Lower lobe of right lung (tissue), 2 donors: ENCODE measurements at regions not wholly inside any gene's neighbourhood (a gene's known extent, or its start where the extent isn't known, plus 50 kb on each side); places are given as distances from the start of the nearest gene placed in this dataset.

Experiments
- ATAC-seq, 2 donors: fragments of 200-7000 bp; cut with Tn5 transposase; one replicate each; pipeline ENCODE4 v1.9.1; 2020 to 2022; ENCODE audit warnings: mild to moderate bottlenecking in 2 of 2, moderate library complexity in 2 of 2
- DNase-seq: peaks from one replicate; pipeline ENCODE4 v3.0.0-alpha.2; 2020
- H3K27ac ChIP-seq: fragments of 200-600 bp; one replicate; pipeline ENCODE4 v1.8.0; 2022
- H3K27me3 ChIP-seq: fragments of 200-600 bp; one replicate; pipeline ENCODE4 v1.8.0; 2022; ENCODE audit warnings: low read depth
- H3K36me3 ChIP-seq: fragments of 200-600 bp; one replicate; pipeline ENCODE4 v1.8.0; 2022; ENCODE audit warnings: mild to moderate bottlenecking
- H3K4me1 ChIP-seq: fragments of 200-600 bp; one replicate; pipeline ENCODE4 v1.8.0; 2022
- H3K4me3 ChIP-seq: fragments of 200-600 bp; one replicate; pipeline ENCODE4 v1.8.0; 2022; ENCODE audit warnings: mild to moderate bottlenecking
- H3K9me3 ChIP-seq: fragments of 200-600 bp; one replicate; pipeline ENCODE4 v1.8.0; 2022
- CTCF ChIP-seq: fragments of 200-600 bp; IDR thresholded peaks from one replicate; pipeline ENCODE4 v1.8.0; 2022; ENCODE audit warnings: antibody characterized with exemption, mild to moderate bottlenecking
- intact Hi-C: fragments of 100-400 bp; cut with DNase I; formaldehyde crosslinking; loops from one replicate; pipeline ENCODE4 v1.11.0; 2022
- donor health status: DM: no; HTN: yes; CAD: no; lungs with severe emphysema.

GRCh38 chr3:64918989-64919388 lies 231.2 kb upstream of the ADAMTS9 start:
- no peak for ATAC-seq
- H3K27me3 ChIP-seq, result no peaks in the 10 kb centered on the region
- no peak for TF ChIP-seq CTCF
- intact Hi-C loops, result no loop called here
- no peak for DNase-seq
- H3K9me3 ChIP-seq, result no peaks in the 10 kb centered on the region
- H3K4me3 ChIP-seq, result no peak overlapping the region
- H3K27ac ChIP-seq, result no peak overlapping the region
- no peaks in the 10 kb centered on the region for H3K36me3 ChIP-seq
- H3K4me1 ChIP-seq, result no peaks in the 10 kb centered on the region

DNA sequence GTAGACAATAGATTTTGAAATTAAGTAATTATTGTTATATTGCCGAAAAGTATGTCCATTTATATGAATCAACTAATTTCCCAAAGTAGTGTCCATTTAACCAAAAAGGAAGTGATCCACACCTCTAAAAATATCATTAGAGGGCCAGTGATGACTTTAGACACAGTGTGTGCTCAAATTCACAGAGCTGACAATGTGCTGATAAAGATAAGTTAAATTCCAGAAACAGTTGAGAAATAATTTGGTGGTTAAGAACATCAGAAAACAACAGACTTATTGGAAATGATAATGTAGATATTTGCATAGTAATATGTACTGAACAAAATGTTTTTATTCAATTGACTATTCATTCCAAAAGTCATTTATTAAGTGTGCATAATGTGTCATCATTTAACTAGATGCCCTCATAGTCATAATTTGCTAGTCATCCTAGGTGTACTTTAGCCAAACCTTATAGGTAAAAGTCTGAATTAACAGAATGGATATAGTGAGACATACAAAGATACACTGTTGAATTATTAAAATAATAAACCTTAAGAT lies 230.2 kb upstream of the ADAMTS9 start:
- Histone ChIP-seq H3K27ac (no peak overlapping the region), H3K9me3 (no peaks in the 10 kb centered on the region), H3K4me3 (no peak overlapping the region), H3K27me3 (no peaks in the 10 kb centered on the region), H3K36me3 (no peaks in the 10 kb centered on the region), H3K4me1 (no peaks in the 10 kb centered on the region)
- TF ChIP-seq CTCF, result no peak
- intact Hi-C loops, result no loop called here
- ATAC-seq (no peak), DNase-seq (no peak)

DNA sequence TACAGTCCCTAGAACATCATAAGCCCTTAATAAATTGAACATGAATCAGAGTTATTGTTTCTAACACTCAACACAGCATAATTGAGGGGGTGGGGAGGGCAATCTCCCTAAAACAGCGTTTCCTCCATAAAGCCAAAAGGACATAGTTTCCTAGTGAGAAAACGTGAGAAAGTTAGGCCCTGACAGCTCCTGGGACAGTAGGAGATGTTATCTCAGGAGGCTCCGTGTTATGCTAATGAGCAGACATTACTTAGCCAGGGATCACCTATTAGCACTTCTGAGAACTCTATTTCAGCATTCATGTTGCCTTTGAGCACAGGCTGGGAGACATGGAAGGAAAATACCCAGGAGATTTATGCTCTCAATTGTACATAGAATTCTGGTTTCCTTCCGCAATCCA lies 229.1 kb upstream of the ADAMTS9 start:
- H3K4me3 ChIP-seq, result no peak overlapping the region
- H3K27ac ChIP-seq, result no peak overlapping the region
- intact Hi-C loops, result no loop called here
- no peaks in the 10 kb centered on the region for H3K36me3 ChIP-seq
- no peaks in the 10 kb centered on the region for H3K4me1 ChIP-seq
- no peaks in the 10 kb centered on the region for H3K27me3 ChIP-seq
- TF ChIP-seq CTCF, result no peak
- ATAC-seq (no peak), DNase-seq (no peak)
- no peaks in the 10 kb centered on the region for H3K9me3 ChIP-seq

DNA sequence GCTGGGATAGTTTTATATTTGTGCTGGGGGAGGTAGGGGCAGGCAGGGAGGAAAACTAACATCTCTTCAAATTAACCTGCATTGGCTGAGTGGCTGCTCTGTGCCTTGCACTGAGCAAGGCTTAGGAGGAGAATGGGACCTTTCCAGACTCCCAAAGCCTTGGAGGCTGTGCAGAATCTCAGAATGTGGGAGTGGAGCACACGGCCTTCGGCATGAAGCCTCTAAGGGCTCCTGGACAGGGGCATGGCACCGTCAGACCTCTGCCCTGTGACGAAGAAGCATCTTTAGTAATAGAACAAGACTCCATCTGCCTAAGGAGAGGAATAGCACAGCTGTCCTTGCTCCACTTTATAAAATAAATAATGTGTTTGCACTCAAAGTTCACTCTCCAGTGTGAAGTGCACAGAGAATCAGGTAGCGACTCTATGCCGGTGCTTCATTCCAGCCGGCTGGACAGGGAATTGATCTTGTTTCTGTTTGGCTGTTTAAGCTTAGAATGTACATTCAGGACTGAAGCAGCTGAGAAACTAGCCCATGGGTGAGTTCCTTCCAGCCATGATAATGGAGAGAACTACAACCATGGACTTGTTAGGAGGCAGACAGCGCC lies 228.5 kb upstream of the ADAMTS9 start:
- Histone ChIP-seq H3K27ac (no peak overlapping the region), H3K9me3 (no peaks in the 10 kb centered on the region), H3K4me1 (no peaks in the 10 kb centered on the region), H3K4me3 (no peak overlapping the region), H3K36me3 (no peaks in the 10 kb centered on the region), H3K27me3 (no peaks in the 10 kb centered on the region)
- no peak for TF ChIP-seq CTCF
- ATAC-seq (no peak), DNase-seq (no peak)
- intact Hi-C loops, result no loop called here

GRCh38 chr3:64915778-64916177 lies 228.0 kb upstream of the ADAMTS9 start:
- TF ChIP-seq CTCF, result no peak
- Histone ChIP-seq H3K4me1 (no peaks in the 10 kb centered on the region), H3K36me3 (no peaks in the 10 kb centered on the region), H3K4me3 (no peak overlapping the region), H3K27me3 (no peaks in the 10 kb centered on the region), H3K9me3 (no peaks in the 10 kb centered on the region), H3K27ac (no peak overlapping the region)
- ATAC-seq (peak; percentile 61 to 70), DNase-seq (no peak)
- intact Hi-C loops, result no loop called here
